ENCODE measurements at regions not wholly inside any gene's neighbourhood (a gene's known extent, or its start where the extent isn't known, plus 50 kb on each side); places are given as distances from the start of the nearest gene placed in this dataset.

GRCh38 chr17:73957564-73957963 lies 245.9 kb upstream of the RPL38 start:
- no peak for DNase-seq

GRCh38 chr17:73958453-73958852 lies 245.0 kb upstream of the RPL38 start:
- no peak for DNase-seq

DNA sequence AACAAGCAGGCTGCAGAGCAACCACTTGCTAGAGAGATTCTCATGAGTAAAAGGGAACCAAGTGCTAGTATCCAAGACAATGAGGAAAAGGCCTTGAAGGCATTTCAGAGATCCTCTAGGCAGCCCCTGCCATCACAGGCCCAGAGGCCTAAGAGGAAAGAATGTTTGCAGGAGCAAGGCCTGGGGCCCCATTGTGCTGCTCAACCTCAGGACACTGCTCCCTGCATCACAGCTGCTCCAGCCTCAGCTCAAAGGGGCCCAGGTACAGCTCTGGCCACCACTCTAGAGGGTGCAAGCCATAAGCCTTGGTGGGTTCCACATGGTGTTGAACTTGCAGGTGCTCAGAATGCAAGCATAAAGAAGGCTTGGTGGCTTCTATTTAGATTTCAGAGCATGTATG lies 243.0 kb upstream of the RPL38 start:
- DNase-seq: no peak

- DNase-seq: no peak
Measured at GRCh38 chr17:73962308-73962707, 241.2 kb upstream of the RPL38 start.

- no peak for DNase-seq
Measured at GRCh38 chr17:73968680-73969079, 234.8 kb upstream of the RPL38 start.

DNA sequence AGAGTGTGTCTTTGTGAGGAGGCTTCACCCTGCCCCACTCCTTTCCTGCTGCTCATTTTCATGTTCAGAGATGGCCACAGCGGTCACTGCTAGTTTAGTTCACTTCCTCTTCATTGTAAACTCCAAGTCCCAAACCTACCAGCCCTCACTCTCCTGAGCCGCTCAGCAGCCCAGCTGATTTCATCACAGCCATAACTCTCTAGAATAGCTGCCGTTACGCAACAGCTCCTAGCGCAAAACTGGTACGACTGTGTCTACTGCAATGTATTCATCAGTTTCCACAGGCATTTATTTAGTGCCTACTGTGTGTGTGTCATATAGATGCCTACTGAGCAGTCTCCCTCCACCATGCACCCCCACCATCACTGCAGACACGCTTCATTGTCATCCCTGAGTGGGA lies 233.5 kb upstream of the RPL38 start:
- DNase-seq: no peak

GRCh38 chr17:73971127-73971526 lies 232.4 kb upstream of the RPL38 start:
- DNase-seq: no peak

DNA sequence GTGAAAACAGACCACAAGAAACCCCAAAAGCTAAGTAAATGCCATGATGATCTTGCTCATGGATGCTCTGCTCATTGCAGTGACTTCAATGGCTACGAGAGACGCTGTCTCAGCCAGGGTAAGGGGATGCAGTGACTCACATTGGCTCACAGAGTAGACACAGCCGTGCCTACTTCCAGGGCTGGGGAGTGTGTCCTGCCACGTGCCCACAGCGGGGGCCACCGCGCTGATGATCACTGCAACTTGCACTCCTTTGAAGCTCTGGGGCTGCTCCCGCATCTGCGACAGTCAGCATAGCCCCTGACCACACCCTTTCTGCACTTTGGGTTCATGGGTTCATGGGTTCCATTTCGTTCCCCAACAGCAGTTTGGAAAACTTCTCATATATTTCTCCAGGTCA lies 231.4 kb upstream of the RPL38 start:
- DNase-seq: no peak

DNA sequence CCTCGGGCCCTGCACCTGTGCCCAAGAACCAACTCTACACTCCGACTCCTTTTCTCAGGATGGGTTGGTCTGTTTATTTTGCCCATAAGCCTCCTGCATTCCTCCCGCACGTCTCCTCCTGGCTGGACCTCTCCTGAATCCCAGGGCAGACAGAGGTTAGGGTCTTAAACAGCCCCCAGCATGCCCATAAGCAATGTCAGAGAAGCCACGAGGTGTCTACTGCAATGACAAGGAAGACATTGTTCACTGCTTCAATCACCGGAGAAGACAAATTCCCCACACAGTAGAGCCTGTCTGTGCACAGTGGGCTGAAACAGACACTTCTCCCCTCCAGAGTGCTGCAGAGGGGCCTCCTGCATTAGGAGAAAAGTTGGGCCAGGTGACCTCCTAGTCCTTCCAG lies 230.6 kb upstream of the RPL38 start:
- DNase-seq: no peak

GRCh38 chr17:73973586-73974409 lies 229.7 kb upstream of the RPL38 start:
- no peak for DNase-seq

GRCh38 chr17:73974536-73974935 lies 228.9 kb upstream of the RPL38 start:
- no peak for DNase-seq

- DNase-seq: no peak
Measured at GRCh38 chr17:73976147-73976546, 227.3 kb upstream of the RPL38 start.

- no peak for DNase-seq
Measured at GRCh38 chr17:73976676-73977521, 226.6 kb upstream of the RPL38 start.

- no peak for DNase-seq
Measured at GRCh38 chr17:73980517-73980916, 223.0 kb upstream of the RPL38 start.

DNA sequence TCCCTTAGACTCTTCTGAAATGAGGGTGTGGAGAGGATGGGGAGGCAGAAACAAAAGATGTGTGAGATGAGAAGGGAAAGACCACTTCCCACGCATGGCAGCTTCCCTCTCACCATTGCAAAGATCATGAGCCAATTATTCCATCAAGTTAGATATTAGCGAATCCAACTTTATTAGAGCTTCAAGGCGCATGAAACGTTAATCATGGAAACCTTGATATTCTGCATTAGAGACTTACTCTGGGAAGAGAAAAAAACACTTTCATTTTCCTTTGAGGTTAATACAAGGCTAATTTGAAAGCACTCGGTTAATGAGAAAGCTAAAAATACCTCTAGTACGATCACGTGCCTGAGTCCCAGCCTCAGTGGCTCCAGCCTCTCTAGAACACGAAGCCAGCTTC lies 220.6 kb upstream of the RPL38 start:
- DNase-seq: no peak

GRCh38 chr17:73983621-73984400 lies 219.7 kb upstream of the RPL38 start:
- DNase-seq: no peak

DNA sequence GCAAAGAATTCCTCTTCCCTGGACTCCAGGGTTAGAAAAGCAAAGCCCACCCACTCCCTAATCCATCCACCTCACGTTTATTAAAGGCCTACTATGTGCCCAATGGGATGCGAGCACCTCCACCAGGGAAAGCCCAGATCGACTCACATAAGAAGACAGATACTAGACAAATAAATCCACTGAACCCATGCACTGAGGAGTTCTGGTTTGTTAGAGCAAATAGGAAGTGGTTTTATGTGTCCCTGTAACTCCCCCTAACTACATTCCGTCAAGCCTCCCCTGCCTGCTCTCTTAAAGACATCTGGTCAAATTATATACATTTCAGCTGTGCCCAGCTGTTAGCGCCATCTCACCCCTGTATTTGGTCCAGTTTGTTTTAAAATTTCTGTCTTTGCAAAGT lies 218.5 kb upstream of the RPL38 start:
- no peak for DNase-seq

DNA sequence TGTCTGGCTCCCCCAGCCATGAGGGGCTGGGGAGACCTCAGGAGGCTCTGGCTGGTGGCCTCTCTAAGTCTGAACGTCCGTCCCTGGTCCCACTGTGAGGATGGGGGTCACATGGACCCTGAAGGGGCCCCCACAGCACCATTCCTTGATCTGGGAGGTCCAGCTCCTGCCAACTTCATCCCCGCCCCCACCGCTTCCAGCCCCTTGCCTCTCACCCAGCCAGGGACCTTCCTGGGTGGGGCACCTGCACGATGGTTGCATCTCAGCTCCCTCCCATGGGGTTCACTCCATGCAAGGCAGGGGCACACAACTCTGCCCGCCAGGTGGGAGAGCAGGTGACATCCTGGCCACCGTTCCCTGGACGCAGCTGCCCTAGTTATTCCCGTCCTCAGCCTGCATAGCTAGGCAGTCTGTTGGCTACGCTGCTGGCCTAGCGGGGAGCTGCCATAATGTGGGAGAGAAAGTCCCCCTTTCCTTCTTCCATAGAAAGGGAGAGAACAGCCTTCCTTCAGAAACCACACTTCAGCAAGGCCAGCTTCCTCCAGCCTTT lies 217.9 kb upstream of the RPL38 start:
- no peak for DNase-seq

DNA sequence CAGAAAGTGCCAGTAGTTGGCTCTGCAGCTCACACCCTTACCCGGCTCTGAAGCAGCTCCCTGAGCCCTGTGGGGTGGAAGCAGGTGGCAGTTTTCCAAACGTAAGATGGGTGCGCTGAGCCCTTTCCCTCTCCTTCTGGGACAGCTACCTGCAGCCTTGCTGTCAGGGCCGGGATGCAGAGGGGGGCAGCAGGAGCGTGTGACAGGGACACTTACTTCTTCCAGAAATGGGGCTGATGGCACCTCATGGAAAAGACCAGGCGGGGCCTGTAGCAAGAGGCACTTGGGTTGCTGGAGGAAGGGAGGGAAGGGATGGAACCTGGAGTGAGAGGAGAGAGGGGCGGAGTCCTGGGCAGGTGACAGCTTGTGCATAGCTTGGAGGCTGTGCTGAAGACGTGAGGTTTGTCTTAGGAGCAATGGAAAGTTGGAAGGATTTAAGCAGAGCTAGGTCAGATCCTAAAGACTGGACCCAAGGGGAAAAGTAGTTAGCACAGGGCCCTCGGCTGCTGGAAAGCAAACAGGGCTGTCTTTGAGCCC lies 216.8 kb upstream of the RPL38 start:
- no peak for DNase-seq

DNA sequence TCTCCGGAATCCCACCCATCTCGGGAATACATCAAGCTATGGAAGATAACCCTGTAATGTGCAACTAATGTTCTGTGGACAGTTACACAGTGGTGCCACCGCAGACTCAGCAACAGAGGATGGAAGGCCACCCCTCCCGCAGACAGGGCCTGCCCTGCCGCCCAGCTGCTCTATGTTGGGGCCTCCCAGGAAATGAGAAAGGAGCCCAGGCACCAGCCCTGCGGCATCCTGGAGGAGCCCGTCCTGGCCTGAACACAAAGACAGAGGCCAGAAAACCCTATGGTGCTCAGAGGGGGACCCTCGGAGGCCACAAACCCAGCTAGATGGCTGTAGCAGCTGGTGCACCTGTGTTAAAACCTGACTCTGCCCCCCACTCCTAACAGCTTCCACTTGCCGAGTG lies 216.1 kb upstream of the RPL38 start:
- no peak for DNase-seq

DNA sequence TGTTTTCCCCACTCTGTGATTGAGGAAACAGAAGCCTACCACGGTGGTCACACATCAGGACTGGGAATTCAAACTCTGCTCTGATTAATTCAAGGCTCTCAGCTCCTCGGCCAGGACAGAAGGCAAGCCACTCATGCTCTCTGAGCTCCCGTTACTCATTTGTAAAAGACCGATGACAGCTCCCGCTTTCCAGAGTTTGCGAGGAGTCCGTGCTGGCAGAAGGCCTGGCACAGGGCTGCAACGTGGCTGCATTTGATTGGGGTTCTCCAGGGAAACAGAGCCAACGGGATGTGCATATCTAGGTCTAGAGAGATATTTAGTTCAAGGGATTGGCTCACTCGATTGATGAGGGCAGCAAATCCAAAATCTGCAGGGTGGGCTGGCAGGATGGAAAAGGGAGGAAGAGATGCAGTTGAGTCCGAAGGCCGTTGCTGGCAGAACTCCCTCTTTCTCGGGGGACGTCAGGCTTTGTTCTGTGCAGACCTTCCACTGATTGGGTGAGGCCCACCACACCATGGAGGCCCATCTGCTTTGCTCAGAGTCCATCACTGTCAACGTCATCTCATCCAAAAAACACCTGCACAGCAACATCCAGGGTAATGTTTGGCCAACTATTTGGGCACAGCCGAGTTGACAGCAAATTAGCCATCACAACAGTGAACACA lies 215.5 kb upstream of the RPL38 start:
- no peak for DNase-seq

DNA sequence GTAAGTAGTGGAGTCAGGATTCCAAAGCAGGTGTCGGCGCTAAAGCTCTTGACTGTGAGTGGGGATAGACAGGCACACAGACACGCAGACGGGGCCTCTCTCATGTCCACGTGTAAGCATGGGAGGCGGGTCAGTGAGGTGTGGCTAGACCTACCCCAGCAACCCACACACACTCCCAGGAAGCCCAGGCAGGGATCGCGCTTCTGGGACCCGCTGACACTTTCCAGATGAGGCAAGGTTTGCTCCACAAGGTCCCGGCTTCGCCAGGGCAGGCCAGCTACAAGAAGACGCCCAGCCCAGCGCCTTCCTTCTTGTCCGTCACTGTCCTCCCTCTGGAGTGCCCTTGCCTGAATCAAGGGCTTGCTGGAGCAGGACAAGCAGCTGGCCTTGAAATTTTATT lies 213.8 kb upstream of the RPL38 start:
- no peak for DNase-seq
